A673 (cell line): ENCODE measurements at regions not wholly inside any gene's neighbourhood (a gene's known extent, or its start where the extent isn't known, plus 50 kb on each side); places are given as distances from the start of the nearest gene placed in this dataset.

Experiments used
- CTCF ChIP-seq: fragments of 300-800, 200-600 bp; sonication (generic); conservative IDR thresholded peaks from 2 replicates; pipeline ENCODE4 v1.5.1; 2017; ENCODE audit warnings: low read depth, mild to moderate bottlenecking, antibody characterized with exemption, low read length, moderate library complexity, mixed read lengths
- EZH2 ChIP-seq: fragments of 200-600 bp; sonication (generic); IDR thresholded peaks from 2 replicates; pipeline ENCODE4 v1.6.1; 2017; ENCODE audit warnings: borderline replicate concordance, low read depth, mild to moderate bottlenecking, mixed read lengths, antibody characterized with exemption, low read length; ENCODE audit not compliant: poor library complexity, severe bottlenecking

- TF ChIP-seq CTCF (no peak), EZH2 (no peak)
Observed at GRCh38 chr5:35294017-35294416, 63.7 kb upstream of the PRLR start.
